H9 (cell line): ENCODE measurements at regions not wholly inside any gene's neighbourhood (a gene's known extent, or its start where the extent isn't known, plus 50 kb on each side); places are given as distances from the start of the nearest gene placed in this dataset.

Experiments
- DNase-seq: peaks from one replicate; pipeline ENCODE4 v3.0.0-alpha.2; 2017
- H2AFZ ChIP-seq: one replicate; pipeline ENCODE4 v1.6.1; 2013; ENCODE audit warnings: mild to moderate bottlenecking, low read length, control low read depth, moderate library complexity
- H2AK5ac ChIP-seq: 2 replicates; pipeline ENCODE4 v1.6.1; 2013; ENCODE audit warnings: low read length, control low read depth, mixed read lengths; ENCODE audit not compliant: insufficient read length
- H2BK120ac ChIP-seq: one replicate; pipeline ENCODE4 v1.6.1; 2013; ENCODE audit warnings: low read depth, mild to moderate bottlenecking, low read length, control low read depth, inconsistent platforms; ENCODE audit not compliant: poor library complexity, severe bottlenecking
- H2BK12ac ChIP-seq: 2 replicates; pipeline ENCODE4 v1.6.1; 2013; ENCODE audit warnings: low read length, control low read depth, mixed read lengths, low read depth; ENCODE audit not compliant: insufficient read length
- H2BK15ac ChIP-seq: 2 replicates; pipeline ENCODE4 v1.6.1; 2013; ENCODE audit warnings: low read depth, low read length, control low read depth
- H2BK20ac ChIP-seq: one replicate; pipeline ENCODE4 v1.6.1; 2013; ENCODE audit warnings: low read depth, mild to moderate bottlenecking, low read length, control low read depth, inconsistent platforms; ENCODE audit not compliant: poor library complexity, severe bottlenecking
- H2BK5ac ChIP-seq: 2 replicates; pipeline ENCODE4 v1.6.1; 2013; ENCODE audit warnings: low read length, control low read depth, mixed read lengths; ENCODE audit not compliant: insufficient read length
- H3K14ac ChIP-seq: 2 replicates; pipeline ENCODE4 v1.6.1; 2013; ENCODE audit warnings: low read length, control low read depth; ENCODE audit not compliant: insufficient read depth
- H3K18ac ChIP-seq: 2 replicates; pipeline ENCODE4 v1.6.1; 2013; ENCODE audit warnings: low read depth, mild to moderate bottlenecking, mixed read lengths, low read length, control low read depth; ENCODE audit not compliant: insufficient read length
- H3K23ac ChIP-seq: 2 replicates; pipeline ENCODE4 v1.6.1; 2013; ENCODE audit warnings: low read length, control low read depth, mixed read lengths, low read depth; ENCODE audit not compliant: insufficient read length
- H3K23me2 ChIP-seq: 2 replicates; pipeline ENCODE4 v1.6.1; 2013; ENCODE audit warnings: low read depth, mild to moderate bottlenecking, mixed read lengths, low read length, control low read depth; ENCODE audit not compliant: insufficient read length, poor library complexity, severe bottlenecking
- H3K27ac ChIP-seq: 2 replicates; pipeline ENCODE4 v1.5.1; 2013; ENCODE audit warnings: low read length, control low read depth, mixed read lengths, low read depth; ENCODE audit not compliant: insufficient read length
- H3K27me3 ChIP-seq: 2 replicates; pipeline ENCODE4 v1.6.1; 2013; ENCODE audit warnings: low read length, control low read depth, inconsistent platforms; ENCODE audit not compliant: insufficient read depth
- H3K4ac ChIP-seq: 2 replicates; pipeline ENCODE4 v1.6.1; 2013; ENCODE audit warnings: low read depth, mild to moderate bottlenecking, control low read depth, inconsistent platforms, low read length, moderate library complexity
- H3K4me1 ChIP-seq: 2 replicates; pipeline ENCODE4 v1.6.1; 2013; ENCODE audit warnings: low read length, control low read depth, inconsistent platforms; ENCODE audit not compliant: insufficient read depth
- H3K4me2 ChIP-seq: 2 replicates; pipeline ENCODE4 v1.6.1; 2013; ENCODE audit warnings: low read length, control low read depth, mixed read lengths; ENCODE audit not compliant: insufficient read length, insufficient read depth
- H3K56ac ChIP-seq: 2 replicates; pipeline ENCODE4 v1.6.1; 2013; ENCODE audit warnings: low read depth, mild to moderate bottlenecking, mixed read lengths, low read length, control low read depth; ENCODE audit not compliant: insufficient read length
- H3K79me1 ChIP-seq: 2 replicates; pipeline ENCODE4 v1.6.1; 2013; ENCODE audit warnings: low read depth, mild to moderate bottlenecking, moderate library complexity, low read length, control low read depth, inconsistent platforms; ENCODE audit not compliant: insufficient read depth, poor library complexity, severe bottlenecking
- H3K79me2 ChIP-seq: 2 replicates; pipeline ENCODE4 v1.6.1; 2013; ENCODE audit warnings: low read length, control low read depth, inconsistent platforms; ENCODE audit not compliant: insufficient read depth
- H3K9ac ChIP-seq: 2 replicates; pipeline ENCODE4 v1.6.1; 2013; ENCODE audit warnings: low read length, control low read depth, mixed read lengths; ENCODE audit not compliant: insufficient read length; ENCODE audit errors: extremely low read depth
- H3K9me3 ChIP-seq: one replicate; pipeline ENCODE4 v1.6.1; 2013; ENCODE audit warnings: low read depth, low read length, inconsistent platforms; ENCODE audit not compliant: control insufficient read depth
- H3T11ph ChIP-seq: one replicate; pipeline ENCODE4 v1.6.1; 2013; ENCODE audit warnings: mild to moderate bottlenecking, low read length, control low read depth, inconsistent platforms
- H4K20me1 ChIP-seq: one replicate; pipeline ENCODE4 v1.6.1; 2013; ENCODE audit not compliant: control insufficient read depth, insufficient read length, insufficient read depth
- H4K5ac ChIP-seq: 2 replicates; pipeline ENCODE4 v1.6.1; 2013; ENCODE audit warnings: low read depth, mild to moderate bottlenecking, mixed read lengths, low read length, control low read depth; ENCODE audit not compliant: insufficient read length
- H4K8ac ChIP-seq: replicated peaks from 2 replicates; pipeline ENCODE4 v1.6.1; 2013; ENCODE audit warnings: low read length, control low read depth, mixed read lengths, low read depth; ENCODE audit not compliant: insufficient read length
- H4K91ac ChIP-seq: 2 replicates; pipeline ENCODE4 v1.6.1; 2013; ENCODE audit warnings: low read depth, mild to moderate bottlenecking, moderate library complexity, mixed read lengths, low read length, control low read depth; ENCODE audit not compliant: insufficient read length
- H3K27ac Mint-ChIP-seq, 3 experiments: 2 replicates in 2 of 3; 3 replicates in 1 of 3; pipeline ENCODE4 v1.8.0; 2020 to 2021; ENCODE audit warnings: mixed read lengths in 3 of 3, mild to moderate bottlenecking in 1 of 3, moderate library complexity in 1 of 3
- H3K27me3 Mint-ChIP-seq: 2 replicates; pipeline ENCODE4 v1.8.0; 2021; ENCODE audit warnings: low read depth, mild to moderate bottlenecking, moderate library complexity, mixed read lengths
- H3K36me3 Mint-ChIP-seq, 3 experiments: 2 replicates in 2 of 3; 3 replicates in 1 of 3; pipeline ENCODE4 v1.8.0; 2020 to 2021; ENCODE audit warnings: low read depth in 3 of 3, mixed read lengths in 3 of 3; ENCODE audit not compliant: insufficient read depth in 1 of 3
- H3K4me1 Mint-ChIP-seq, 2 experiments: 2 replicates each; pipeline ENCODE4 v1.8.0; 2020; ENCODE audit warnings: mixed read lengths in 2 of 2
- H3K4me3 Mint-ChIP-seq, 2 experiments: 2 replicates in 1 of 2; 3 replicates in 1 of 2; pipeline ENCODE4 v1.8.0; 2020 to 2021; ENCODE audit warnings: mild to moderate bottlenecking in 2 of 2, mixed read lengths in 2 of 2, moderate library complexity in 1 of 2
- H3K9me3 Mint-ChIP-seq, 2 experiments: 2 replicates in 1 of 2; 3 replicates in 1 of 2; pipeline ENCODE4 v1.8.0; 2020; ENCODE audit warnings: mild to moderate bottlenecking in 2 of 2, mixed read lengths in 2 of 2, moderate library complexity in 1 of 2
- WGBS: extraction: QIAGEN DNeasy Blood & Tissue Kit; methylation state at CpG from one replicate; pipeline ENCODE4 v1.1.7; 2013; ENCODE audit warnings: missing lambda C conversion rate, low lambda C conversion rate, mixed read lengths; ENCODE audit not compliant: insufficient read length; ENCODE audit errors: extremely low coverage; 5-methylcytosine and 5-hydroxymethylcytosine counted together
- TF ChIP-seq, protein P1 (sequence below): fragments of 200-600 bp; sonication (generic); conservative IDR thresholded peaks from 3 replicates; pipeline ENCODE4 v1.8.0; 2021; ENCODE audit warnings: antibody characterized with exemption, mild to moderate bottlenecking

DNA sequence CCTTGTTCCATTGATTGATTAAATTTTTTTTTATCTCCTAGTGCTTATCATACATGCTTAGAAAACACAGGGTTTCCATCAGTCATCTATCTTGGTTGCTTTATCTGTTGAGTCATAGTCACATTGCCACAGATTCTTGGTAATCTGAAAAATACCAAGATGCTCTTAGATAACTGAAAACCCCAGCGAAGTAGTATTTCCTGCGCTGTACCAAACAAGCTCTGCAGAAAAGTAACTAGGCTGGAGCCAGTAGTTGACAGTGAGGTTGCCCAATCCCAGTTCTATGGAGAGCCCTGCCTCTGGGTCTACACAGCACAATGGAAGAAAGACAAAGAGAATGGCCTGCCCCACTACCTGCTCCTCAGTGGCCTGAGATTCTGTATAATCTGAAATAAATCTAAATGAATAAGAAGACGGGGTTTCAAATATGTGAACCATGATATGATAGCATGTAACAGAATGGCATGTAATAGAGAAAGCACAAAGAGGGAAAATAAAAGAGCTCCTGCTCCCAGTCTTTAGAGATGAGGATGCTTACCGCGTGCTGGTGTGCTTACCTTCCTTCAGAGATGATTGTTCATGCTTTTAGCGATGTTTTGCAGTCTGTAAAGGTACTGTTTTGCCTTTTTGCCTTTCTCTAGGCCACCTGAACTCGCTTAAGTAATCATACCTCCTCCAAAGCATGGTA is 55.3 kb upstream of the RAPGEF2 start:
- no peaks in the 10 kb centered on the region for H3K9me3 ChIP-seq
- Mint-ChIP-seq H3K9me3 (no peaks in the 10 kb centered on the region), H3K4me3 (no peak overlapping the region), H3K27ac (no peak overlapping the region), H3K36me3 (no peaks in the 10 kb centered on the region), H3K4me1 (peaks cover 33 to 41% of the 10 kb centered on the region in 2 experiments), H3K27me3 (no peaks in the 10 kb centered on the region; the same call in 1 of the 2 replicates)
- no CpG with 5 or more reads among the region's 7 CpGs for WGBS
- no peak overlapping the region for H3K27ac ChIP-seq
- H2AK5ac ChIP-seq, result no peak overlapping the region
- no peaks in the 10 kb centered on the region for H3K23me2 ChIP-seq
- H2BK15ac ChIP-seq, result no peak overlapping the region
- TF ChIP-seq, protein P1, sequence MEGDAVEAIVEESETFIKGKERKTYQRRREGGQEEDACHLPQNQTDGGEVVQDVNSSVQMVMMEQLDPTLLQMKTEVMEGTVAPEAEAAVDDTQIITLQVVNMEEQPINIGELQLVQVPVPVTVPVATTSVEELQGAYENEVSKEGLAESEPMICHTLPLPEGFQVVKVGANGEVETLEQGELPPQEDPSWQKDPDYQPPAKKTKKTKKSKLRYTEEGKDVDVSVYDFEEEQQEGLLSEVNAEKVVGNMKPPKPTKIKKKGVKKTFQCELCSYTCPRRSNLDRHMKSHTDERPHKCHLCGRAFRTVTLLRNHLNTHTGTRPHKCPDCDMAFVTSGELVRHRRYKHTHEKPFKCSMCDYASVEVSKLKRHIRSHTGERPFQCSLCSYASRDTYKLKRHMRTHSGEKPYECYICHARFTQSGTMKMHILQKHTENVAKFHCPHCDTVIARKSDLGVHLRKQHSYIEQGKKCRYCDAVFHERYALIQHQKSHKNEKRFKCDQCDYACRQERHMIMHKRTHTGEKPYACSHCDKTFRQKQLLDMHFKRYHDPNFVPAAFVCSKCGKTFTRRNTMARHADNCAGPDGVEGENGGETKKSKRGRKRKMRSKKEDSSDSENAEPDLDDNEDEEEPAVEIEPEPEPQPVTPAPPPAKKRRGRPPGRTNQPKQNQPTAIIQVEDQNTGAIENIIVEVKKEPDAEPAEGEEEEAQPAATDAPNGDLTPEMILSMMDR, result no peak
- H3K18ac ChIP-seq, result peak overlapping the region; percentile 35
- no peak overlapping the region for H3K9ac ChIP-seq
- H3K23ac ChIP-seq, result no peak overlapping the region
- H3K14ac ChIP-seq, result no peak overlapping the region; the same call in 1 of the 2 replicates
- DNase-seq, result no peak
- H3K79me2 ChIP-seq, result no peaks in the 10 kb centered on the region
- no peak overlapping the region for H4K8ac ChIP-seq
- H3K56ac ChIP-seq, result no peak overlapping the region
- H3K4ac ChIP-seq, result no peak overlapping the region
- peaks cover 8% of the 10 kb centered on the region; the same call in 1 of the 2 replicates for H3K4me1 ChIP-seq
- H4K5ac ChIP-seq, result no peak overlapping the region
- H4K20me1 ChIP-seq, result no peaks in the 10 kb centered on the region
- no peaks in the 10 kb centered on the region for H3K27me3 ChIP-seq
- no peak overlapping the region for H2BK120ac ChIP-seq
- H3K4me2 ChIP-seq, result no peak overlapping the region
- H2BK12ac ChIP-seq, result peak overlapping the region; percentile 2
- H2BK20ac ChIP-seq, result no peak overlapping the region
- no peaks in the 10 kb centered on the region for H3K79me1 ChIP-seq
- no peak overlapping the region for H3T11ph ChIP-seq
- peak overlapping the region; percentile 81 for H2AFZ ChIP-seq
- no peak overlapping the region for H2BK5ac ChIP-seq
- no peak overlapping the region for H4K91ac ChIP-seq
